Right ventricle myocardium superior (tissue), 1 donor: ENCODE measurements at regions not wholly inside any gene's neighbourhood (a gene's known extent, or its start where the extent isn't known, plus 50 kb on each side); places are given as distances from the start of the nearest gene placed in this dataset.

Source experiments
- ATAC-seq: fragments of 200-7000 bp; cut with Tn5 transposase; one replicate; pipeline ENCODE4 v1.9.1; 2020; ENCODE audit warnings: mild to moderate bottlenecking; ENCODE audit not compliant: poor library complexity
- DNase-seq: peaks from one replicate; pipeline ENCODE4 v3.0.0-alpha.2; 2020
- intact Hi-C: fragments of 100-400 bp; cut with DNase I; formaldehyde crosslinking; loops from one replicate; pipeline ENCODE4 v1.11.2; 2022
- donor health status: DM: no; HTN: yes; CAD: no; lungs with severe emphysema.

DNA sequence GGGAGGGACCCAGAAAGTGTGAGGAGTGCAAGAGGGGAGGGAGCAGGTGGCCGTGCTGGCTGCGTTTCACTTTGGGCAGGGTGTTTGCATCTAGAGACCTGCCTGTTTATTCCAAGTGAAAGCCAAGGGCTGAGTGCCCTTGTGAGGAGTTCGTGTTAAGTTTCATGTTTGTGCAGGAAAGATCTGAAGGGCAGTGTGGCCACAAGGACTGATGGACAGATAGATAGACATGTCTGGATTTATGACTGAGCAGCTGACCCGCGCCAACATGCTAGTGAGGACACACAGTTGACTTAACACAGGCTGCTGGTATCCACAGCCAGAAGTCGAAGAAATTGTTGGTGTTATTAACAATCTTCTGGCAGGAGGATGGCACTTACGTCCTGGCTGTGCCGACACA lies 387.6 kb upstream of the TNP1 start:
- ATAC-seq (peak; percentile 16), DNase-seq (no peak)
- intact Hi-C loops: no loop called here

GRCh38 chr2:217246108-217246507 lies 386.2 kb upstream of the TNP1 start:
- DNase-seq (no peak), ATAC-seq (no peak)
- intact Hi-C loops: no loop called here

DNA sequence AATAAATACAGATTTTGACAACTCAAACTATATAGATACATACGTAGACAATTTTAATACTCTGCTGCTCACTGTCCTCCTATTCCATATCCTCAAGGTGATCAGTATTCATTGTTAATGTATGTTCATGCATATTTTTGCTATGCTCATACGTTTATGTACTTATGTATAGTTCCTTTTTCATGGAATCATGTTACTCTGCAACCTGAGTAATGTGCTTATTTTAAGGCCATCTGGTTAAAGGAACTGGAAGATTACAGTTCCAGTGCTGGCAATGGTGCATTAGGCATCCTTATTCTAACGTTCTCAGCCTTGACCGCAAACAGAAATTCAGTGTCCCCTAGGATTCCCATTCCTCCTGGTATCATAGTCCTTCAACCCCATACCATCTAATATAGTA lies 385.0 kb upstream of the TNP1 start:
- intact Hi-C loops: no loop called here
- ATAC-seq (no peak), DNase-seq (no peak)

DNA sequence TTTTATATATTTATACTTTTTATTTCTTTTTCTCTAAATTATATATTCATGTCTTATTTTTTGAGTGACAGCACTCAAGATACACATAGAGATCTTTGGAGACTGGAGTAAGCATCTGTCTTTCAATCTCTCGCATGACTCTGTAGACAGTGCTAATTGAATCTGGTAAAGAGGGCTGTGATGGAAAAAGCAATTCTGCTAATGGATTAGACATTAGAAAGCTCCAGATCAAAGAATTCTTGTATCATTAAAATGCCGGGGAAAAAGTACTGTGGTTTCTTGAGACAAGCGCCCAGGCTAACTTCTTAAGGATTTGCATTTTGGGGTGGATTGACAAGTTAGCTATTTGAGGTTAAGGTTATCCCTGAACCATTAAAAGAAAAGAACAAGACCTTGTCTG lies 383.1 kb upstream of the TNP1 start:
- DNase-seq: no peak
- intact Hi-C loops: no loop called here
- ATAC-seq: no peak

- ATAC-seq (peak; percentile 25), DNase-seq (no peak)
- intact Hi-C loops: no loop called here
Measured at GRCh38 chr2:217231724-217232123, 371.9 kb upstream of the TNP1 start.

- ATAC-seq (no peak), DNase-seq (no peak)
- intact Hi-C loops: no loop called here
Measured at GRCh38 chr2:217231212-217231611, 371.3 kb upstream of the TNP1 start.

GRCh38 chr2:217228732-217229131 lies 368.9 kb upstream of the TNP1 start:
- DNase-seq: no peak
- intact Hi-C loops: no loop called here
- ATAC-seq: no peak

DNA sequence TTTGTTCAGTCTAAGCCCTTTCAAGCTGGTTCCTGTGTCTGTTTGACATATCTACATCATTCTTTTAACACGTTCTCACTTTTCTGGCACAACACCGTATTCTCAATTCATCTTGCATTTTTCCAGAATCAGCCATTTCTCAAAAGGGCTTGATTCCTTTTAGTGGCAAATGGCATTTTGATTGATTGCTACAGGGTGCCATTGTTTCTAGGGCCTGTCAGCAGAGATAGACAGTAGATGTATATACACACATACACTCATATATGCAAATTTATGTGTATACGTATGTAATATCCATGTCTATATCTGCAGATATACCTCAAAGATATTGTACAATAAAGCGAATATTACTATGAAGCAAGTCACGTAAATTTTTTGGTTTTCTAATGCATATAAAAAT lies 367.9 kb upstream of the TNP1 start:
- no peak for DNase-seq
- intact Hi-C loops: no loop called here
- ATAC-seq: no peak

DNA sequence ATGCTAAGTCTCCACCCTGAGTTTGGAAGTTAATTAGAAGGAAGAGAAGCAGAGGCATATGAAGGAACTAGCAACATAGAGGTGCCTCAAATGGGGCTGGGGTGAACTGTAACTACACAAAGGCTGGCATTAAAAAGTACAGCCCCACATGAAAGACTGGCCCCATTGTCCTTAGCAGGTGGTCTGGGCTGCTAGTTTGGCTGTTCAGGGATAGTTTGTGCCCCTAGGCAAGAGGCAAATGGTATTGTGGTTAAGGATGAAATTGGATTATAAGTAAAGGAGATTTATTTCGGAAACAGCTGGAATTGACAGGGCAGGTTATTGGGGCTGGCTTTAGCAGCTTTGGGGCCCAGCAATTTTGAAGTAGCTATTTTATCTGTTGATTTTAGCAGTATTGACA lies 365.7 kb upstream of the TNP1 start:
- intact Hi-C loops: no loop called here
- DNase-seq: no peak
- ATAC-seq: no peak

DNA sequence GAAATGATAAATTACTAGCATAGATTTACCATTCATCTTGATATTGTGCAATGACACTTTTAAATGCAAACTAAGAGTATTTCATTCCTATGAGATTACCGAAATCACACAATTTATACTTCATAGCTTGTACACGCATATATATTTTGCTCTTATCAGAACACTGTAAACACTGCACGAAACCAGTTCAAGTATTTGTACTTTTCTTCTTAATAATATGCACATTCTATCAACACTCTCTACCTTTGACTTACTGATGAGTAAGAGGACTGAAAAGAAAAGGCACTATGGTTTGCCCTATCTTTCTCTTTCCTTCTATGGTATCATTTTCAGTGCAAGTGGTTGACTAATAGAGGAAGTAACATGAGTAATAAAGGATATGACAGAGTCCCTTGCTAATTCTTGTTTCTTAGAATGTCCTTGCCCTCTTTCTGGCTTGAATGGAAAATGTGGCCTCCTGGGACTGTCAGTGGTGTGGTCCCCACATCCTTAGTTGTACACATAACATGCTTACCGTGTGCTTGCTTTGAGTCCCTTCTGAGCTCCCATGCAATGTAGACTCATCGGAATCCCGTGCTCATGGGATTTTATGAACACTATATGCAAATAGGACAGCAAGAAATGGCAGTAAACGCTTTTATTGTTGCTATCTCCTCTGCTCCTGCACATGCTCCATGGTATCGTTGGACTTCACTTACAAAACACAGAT lies 363.5 kb upstream of the TNP1 start:
- DNase-seq: no peak
- ATAC-seq: peak; percentile 60
- intact Hi-C loops: no loop called here

DNA sequence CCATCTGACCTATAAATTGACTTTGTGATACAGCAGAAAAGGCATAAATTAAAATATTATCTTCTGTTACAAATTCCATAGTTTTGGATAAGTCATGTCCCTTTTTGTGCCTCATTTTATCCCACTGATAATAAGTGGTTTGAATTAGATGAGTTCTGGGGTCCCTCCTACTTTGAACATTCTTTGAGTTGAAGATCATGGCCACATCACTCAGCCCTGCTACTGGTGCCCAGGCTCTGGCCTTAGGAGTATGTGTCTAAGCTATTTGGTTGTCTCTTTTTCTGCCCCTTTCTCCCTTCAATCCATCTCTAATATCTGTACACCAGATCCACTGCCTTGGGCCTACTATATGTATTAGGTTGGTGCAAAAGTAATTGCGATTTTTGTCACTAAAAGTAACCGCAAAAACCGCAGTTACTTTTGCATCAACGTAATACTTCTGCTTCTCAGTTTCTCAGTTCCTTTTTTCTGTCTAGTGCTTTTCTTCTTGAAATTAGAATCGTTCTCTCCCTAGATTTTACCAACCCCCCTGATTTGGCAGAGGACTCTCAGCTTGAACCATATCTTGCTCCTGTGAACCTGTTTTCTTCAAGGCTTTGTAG lies 362.5 kb upstream of the TNP1 start:
- intact Hi-C loops: no loop called here
- ATAC-seq (no peak), DNase-seq (no peak)

DNA sequence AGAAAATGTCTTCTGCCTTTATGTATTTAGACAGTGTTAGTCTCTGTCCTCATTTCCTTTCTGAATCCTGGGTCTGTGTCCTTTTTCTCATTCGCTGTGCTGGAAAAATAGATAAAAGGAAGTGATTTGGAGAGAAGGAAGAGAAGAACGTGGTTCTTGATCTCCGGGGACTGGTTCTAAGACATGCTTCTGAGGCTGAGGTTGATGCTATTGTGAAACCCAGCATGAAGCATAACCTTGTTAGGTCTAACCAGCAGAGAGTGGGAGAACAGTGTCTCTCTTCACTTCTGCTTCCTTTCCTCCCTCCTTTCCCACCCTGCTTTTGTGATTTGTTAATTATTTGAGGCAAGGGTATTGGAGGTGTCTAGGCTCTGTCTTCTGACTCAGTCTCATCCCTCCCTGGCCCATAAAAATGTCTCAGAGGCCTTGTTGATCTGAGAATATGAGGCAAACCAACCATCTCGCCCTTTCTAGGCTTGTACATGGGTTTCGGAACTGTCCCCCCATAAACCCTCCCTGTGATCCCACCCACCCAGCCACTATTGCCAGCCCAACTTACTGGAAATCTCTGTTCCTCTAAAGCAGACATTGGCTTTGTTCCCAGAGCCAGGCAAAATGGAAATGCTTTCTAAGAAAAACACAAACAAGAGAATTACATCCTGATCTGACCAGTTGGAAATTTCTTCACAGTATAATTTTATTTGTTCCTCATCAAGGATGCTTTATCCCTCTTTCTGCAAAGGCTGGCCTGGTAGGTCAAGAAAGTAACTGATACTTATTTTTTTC lies 360.6 kb upstream of the TNP1 start:
- intact Hi-C loops: no loop called here
- ATAC-seq (no peak), DNase-seq (no peak)

GRCh38 chr2:217219164-217219520 lies 359.3 kb upstream of the TNP1 start:
- ATAC-seq: no peak
- no peak for DNase-seq
- intact Hi-C loops: no loop called here

DNA sequence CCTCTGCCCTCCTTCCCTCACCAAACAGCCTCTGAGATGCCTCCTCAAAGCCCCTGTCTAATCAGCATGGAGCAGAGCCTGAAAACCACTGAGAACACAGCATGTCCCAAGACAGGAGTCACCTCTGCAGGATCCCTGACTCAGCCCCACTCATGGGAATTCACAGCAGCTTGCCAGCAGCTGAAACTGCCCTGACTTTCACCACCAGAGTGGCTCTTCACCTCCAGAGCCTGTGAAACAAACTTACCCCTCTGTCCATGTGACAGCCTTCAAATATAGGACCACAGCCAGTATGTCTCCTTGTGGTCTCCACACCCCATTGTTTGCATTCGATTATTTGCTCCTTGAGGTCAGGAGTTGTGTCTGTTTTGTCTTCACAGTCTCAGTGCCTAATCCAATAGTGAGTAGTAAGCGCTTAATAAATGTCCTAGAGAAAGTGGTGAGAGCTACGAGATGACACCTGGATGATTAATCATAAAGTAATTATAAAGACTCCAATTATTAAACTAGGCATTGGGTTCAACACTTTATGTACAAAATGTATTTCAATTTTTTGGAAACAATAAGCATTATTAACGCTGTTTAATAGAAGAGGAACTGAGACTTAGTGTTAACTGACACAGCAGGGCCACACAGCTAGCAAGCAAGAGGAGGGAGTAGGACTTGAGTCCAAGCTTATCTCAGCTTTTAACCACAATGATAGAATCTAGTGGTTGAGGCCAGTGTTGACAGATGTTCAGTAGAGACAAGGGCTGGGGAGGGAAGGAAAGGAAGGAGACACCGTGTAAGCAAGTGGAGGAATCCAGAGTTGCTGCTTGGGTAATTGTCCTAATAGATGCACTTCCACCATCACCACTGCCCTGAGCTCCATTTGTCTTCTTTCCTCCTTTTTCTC lies 358.7 kb upstream of the TNP1 start:
- intact Hi-C loops: no loop called here
- ATAC-seq: peak; percentile 75
- DNase-seq: no peak

- no peak for ATAC-seq
- DNase-seq: no peak
- intact Hi-C loops: no loop called here
Measured at GRCh38 chr2:217216982-217217381, 357.1 kb upstream of the TNP1 start.

DNA sequence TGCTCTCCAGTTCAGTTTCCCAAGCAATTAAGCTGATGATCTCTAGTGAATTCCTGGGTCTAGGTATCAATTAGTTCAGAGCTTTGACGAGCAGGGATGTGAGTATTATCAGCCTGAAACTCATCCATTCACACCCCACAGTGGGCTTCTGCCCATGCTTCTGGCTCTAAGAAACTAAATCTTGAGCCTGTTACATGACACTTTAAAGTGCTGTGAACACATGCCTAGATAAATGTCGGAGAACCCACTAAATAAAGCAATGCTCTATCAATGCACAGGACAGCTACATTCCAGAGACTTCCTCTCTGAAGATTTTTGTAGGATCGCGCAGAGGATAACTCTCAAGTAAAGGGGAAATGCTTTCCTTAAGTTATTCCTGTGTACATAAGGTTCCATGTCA lies 356.5 kb upstream of the TNP1 start:
- no peak for ATAC-seq
- intact Hi-C loops: no loop called here
- DNase-seq: no peak

DNA sequence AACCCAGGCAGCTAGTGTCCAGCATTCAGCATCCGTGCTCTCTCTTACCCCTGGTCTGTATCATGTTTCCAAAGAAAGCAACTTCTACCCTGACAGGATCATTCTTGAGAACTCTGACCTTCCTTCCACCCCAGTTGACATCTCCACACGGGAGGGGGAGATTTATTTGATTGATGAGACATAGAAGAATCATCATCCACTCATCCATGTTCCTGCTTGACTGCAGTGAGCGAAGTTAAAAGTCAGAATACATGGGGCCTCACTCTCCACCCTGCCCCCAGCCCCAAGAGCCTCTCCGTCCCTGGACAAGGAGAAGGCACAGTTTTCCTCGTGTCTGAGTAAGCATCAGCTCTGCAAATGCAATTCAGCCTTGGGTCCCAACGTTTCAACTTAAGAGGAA lies 356.0 kb upstream of the TNP1 start:
- DNase-seq: no peak
- no peak for ATAC-seq
- intact Hi-C loops: no loop called here

DNA sequence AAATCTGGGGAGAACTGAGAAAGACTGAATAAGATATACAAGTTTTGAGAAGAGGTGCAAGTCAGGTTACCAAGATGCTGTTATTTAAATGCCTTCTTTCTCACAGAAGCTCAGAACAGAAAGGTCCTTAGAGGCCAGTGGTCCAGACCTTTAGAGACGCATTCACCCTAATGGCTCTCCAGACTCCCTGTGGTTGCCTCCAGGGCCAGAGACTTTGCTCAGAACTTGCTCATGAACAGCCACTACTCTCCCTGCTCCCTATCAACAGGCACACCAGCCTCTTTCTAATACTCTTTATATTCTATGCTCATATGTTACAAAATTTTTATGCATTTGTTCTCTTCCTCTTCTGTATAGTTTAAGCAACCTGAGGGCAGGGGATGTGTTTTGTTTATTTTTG lies 349.0 kb upstream of the TNP1 start:
- intact Hi-C loops: no loop called here
- ATAC-seq (no peak), DNase-seq (no peak)

- no peak for ATAC-seq
- intact Hi-C loops: no loop called here
Measured at GRCh38 chr2:217207699-217208010, 347.8 kb upstream of the TNP1 start.

More at GRCh38 chr2:217207699-217208010, 347.8 kb upstream of the TNP1 start:
- no peak for DNase-seq
